OCI-M2 (cell line): ENCODE measurements at regions not wholly inside any gene's neighbourhood (a gene's known extent, or its start where the extent isn't known, plus 50 kb on each side); places are given as distances from the start of the nearest gene placed in this dataset.

Experiments
- DNase-seq: peaks from one replicate; lab custom pipeline; 2025; ENCODE audit not compliant: unreplicated experiment; lab: John Stamatoyannopoulos, UW

DNA sequence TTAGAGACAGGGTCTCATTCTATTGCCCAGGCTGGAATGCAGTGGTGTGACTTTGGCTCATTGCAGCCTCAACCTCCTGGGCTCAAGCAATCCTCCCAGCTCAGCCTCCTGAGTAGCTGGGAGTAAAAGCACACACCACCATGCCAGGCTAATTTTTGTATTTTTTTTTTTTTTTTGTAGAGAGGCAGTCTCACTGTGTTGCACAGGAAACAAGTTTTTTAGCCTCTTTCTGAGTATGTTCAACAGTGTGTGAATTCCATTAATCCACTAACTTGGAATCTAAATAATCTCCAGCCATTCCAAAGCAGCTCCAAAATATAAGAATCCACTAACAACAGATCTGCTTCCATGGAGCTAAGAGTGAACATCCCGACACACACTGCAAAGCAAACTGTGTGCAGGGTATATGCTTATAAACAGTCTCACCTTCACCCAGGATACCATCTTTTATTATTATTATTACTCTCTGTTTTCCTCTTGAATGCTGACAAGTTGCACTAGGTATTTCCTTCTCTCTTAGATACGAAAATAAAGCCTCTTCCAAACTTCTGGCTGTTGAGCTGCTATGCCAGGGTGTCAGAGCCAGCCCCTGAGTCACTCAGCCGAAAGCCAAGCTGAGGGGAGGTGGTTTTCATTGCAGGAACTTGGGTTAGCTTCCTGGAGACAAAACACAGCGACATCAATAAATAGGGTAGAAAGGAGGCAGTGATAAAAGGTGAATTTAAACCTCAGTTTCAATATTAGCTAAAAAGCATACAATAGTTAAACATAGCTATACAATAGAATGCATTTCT, 264.9 kb downstream of the HIVEP2 start:
- no peak for DNase-seq

- DNase-seq: no peak
Observed at GRCh38 chr6:142681099-142681498, 263.9 kb downstream of the HIVEP2 start.

DNA sequence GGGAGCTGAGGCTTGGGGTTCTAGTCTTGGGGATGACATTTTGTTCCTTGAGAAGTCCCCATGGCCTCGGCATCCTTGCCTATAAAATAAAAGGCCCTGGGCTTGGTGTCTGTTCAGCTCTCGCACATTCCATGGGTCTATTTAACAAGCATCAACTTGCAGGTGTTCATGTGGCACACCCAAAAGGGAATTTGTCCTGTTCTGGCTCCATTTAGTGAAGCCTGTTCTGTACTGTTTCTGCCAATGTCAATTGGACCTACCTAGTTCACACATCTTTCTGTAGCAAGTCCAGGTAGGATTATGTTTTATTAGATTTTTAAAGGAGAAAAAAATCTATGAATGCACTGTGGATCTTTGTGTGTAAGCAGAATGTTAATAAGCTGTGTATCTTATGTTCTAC, 262.0 kb downstream of the HIVEP2 start:
- no peak for DNase-seq

- DNase-seq: no peak
Observed at GRCh38 chr6:142683714-142684141, 261.2 kb downstream of the HIVEP2 start.

- no peak for DNase-seq
Observed at GRCh38 chr6:142684371-142684770, 260.6 kb downstream of the HIVEP2 start.

DNA sequence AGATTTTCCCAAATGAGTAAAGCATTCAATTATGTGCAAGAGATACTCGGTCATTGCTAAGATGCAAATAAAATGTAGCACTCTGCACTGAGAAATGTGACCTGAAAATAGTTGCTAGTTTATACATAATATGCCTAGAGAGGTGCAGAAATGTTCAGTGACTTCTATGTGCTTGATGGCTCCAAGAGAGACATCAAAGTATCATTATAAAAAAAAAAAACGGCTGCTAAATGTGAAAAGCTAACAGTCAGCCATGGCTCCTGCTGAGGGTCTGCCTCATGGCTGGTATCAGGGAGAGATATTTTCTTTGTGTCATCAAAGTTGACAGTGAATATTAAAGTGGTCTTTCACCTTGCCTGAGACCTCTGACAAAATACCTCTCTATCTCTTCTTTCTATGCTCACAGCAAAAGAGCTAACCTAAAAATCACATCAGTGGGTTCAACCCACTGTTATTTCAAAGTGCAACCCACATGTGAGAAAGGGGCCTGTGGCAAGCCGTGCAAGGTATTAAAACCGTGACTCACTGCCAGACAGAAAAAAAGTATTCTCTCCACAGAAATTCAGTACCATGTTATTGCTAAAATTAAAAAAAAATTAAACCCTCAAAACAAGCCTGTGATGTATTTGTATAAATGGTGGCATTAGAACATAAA, 259.0 kb downstream of the HIVEP2 start:
- no peak for DNase-seq

GRCh38 chr6:142686507-142686887, 258.5 kb downstream of the HIVEP2 start:
- no peak for DNase-seq

DNA sequence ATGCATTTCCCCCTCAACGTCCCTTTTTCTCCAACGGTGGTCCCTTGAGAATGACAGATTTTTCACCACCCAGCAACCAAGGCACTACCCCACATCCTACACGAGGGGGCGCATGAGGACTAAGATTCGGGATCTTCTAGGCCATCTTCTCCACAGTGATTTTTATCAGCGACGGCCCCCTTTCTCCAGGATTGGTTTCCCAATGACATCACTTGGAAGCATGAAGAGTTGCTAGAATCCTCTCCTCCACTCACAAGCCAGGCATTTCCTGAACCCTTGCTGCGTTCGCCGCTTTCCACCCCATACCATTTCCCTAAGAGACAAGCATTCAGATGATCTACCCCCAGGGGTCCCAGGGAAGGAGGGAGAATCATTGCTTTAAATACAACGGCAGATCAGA, 252.0 kb downstream of the HIVEP2 start:
- DNase-seq: no peak

DNA sequence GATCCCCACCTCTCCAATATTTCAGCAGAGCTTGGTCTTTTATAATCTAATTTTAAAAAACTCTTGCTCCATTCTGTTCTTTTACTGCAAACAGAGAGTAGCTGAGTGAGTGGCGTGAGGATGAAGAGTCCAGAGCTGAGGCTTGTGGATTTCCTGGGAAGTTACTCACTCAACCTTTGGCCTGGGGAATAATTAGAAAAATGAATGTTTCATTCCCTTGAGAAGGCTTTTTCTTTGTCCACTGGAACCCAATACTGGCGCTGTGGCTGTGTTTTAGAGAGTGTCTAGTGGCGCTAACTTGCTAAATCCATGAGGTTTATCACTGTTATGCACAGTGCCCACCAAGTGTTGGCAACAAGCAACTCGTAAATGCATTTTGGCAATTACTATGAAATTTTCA, 251.5 kb downstream of the HIVEP2 start:
- no peak for DNase-seq

- DNase-seq: no peak
Observed at GRCh38 chr6:142694054-142694453, 250.9 kb downstream of the HIVEP2 start.

DNA sequence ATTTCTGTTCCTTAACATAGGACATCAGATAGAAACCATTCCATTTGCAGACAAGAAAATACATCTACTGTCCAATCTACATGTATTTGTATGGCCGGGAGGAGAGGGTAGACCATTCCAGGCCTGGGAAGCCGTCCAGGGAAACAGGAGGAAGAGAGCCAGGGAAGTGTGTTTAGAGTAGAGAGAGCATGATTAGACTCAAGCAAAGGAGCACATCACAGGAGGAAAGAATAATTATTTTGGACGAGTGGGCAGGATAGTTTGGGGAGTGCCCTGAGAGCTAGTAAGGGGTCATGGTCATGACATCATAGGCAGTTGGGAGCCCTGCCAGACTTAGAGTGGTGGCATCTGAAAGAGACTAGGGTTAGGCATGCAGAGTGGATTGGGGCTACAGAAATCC, 250.0 kb downstream of the HIVEP2 start:
- DNase-seq: no peak

DNA sequence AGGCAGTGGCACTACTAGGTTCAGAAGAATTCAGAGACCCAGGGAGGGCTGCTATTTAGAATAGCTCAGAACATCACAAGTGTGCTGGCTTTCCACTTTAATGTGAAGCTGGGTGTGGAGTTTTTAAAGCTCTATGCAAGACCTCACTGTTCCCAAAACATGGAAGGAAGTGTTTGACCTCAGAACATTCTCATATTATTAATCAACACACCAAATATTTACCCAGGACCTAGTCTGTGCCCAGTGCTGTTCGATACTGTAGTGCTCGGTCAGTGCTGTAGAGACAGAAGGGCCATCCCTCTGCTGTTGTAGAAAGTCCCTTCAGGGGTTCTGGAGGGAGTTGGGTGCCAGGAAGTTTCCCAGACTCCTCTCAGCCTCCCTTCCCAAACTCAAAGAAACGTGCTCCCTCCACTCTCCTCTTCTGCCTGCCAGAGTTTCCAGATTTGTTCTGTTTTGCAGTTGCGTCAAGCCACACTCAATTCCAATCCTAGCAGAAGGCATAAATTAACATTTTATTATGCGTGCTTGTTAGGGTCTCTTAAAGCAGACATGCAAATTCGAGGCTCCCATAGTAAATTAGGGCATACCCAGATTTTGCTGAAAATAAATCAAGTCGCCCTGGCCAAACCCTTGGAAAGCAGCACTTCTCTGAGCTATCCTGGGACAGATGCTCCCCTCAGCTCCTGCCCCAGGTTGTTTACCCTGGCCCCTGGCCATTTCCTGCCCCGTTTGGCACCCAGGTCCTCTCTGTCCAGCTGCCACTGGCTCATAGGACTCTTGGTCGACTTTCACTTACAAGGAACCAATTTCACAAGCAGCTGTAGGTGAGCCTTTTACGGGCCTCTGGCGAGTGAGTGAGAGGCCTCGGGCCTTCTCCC, 248.6 kb downstream of the HIVEP2 start:
- DNase-seq: no peak

DNA sequence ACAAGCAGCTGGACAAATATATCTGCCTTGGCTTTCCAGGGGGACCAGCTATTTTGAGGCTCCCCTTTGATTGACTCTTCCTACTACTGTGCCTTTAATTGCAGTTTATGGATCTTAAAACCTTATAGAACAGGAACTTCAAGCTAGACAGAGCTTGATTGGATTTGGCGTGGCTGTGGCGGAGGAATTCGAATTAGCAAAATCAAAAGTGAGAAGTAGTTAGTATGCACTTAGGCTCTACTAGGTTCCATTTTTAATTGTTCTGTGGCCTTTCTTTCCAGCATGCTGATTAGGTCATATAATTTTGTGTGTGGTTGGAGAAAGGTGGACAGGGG, 248.0 kb downstream of the HIVEP2 start:
- no peak for DNase-seq

GRCh38 chr6:142697922-142698321, 247.1 kb downstream of the HIVEP2 start:
- no peak for DNase-seq

- no peak for DNase-seq
Observed at GRCh38 chr6:142698751-142699150, 246.2 kb downstream of the HIVEP2 start.

- DNase-seq: no peak
Observed at GRCh38 chr6:142699391-142699790, 245.6 kb downstream of the HIVEP2 start.

DNA sequence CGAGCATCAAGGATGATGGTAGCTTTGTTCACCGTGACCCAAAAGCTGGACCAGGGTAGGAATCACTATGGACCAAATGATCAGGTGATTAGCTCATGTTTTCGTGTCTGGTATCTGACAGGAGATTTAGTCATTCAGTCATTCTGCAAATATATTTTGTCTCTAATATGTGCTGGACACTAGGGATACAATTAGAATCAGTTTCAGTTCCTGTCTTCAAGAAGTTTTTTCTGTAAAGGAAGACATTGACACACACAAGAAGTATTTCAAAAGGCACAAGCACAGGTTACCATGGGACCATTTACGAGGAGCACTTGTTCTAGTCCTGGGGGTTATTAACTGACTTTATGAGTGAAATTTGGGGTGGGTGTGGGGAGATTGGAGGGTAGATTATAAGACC, 244.9 kb downstream of the HIVEP2 start:
- DNase-seq: no peak

GRCh38 chr6:142700671-142701312, 244.2 kb downstream of the HIVEP2 start:
- no peak for DNase-seq
